ENCODE measurements at regions not wholly inside any gene's neighbourhood (a gene's known extent, or its start where the extent isn't known, plus 50 kb on each side); places are given as distances from the start of the nearest gene placed in this dataset.

- WGBS, 3 donors = 76 to 84% (median 81%) methylated on average over 3 of the region's 3 CpGs
- H3K27ac ChIP-seq (ENCODE audit: low read depth, low read length) = no peak overlapping the region
Measured at GRCh38 chr19:28245937-28246336, 967.0 kb downstream of the UQCRFS1 start.

- no peak overlapping the region for H3K27ac ChIP-seq (ENCODE audit: low read depth, low read length)
- WGBS, 3 donors = 86 to 90% (median 88%) methylated on average over 6 of the region's 6 CpGs
Measured at GRCh38 chr19:28244966-28245365, 968.0 kb downstream of the UQCRFS1 start.

GRCh38 chr19:28242317-28242927, 970.5 kb downstream of the UQCRFS1 start:
- 46 to 51% (median 48%) methylated on average over 7 of the region's 7 CpGs for WGBS, 3 donors
- no peak overlapping the region for H3K27ac ChIP-seq (ENCODE audit: low read depth, low read length)

GRCh38 chr19:28239270-28239669, 973.7 kb downstream of the UQCRFS1 start:
- H3K27ac ChIP-seq (ENCODE audit: low read depth, low read length) = no peak overlapping the region
- WGBS, 3 donors = 53 to 69% (median 67%) methylated on average over 5 of the region's 5 CpGs

GRCh38 chr19:28238270-28238820, 974.6 kb downstream of the UQCRFS1 start:
- H3K27ac ChIP-seq (ENCODE audit: low read depth, low read length) = no peak overlapping the region

- WGBS, 3 donors = 49 to 59% (median 50%) methylated on average over 4 of the region's 4 CpGs
- no peak overlapping the region for H3K27ac ChIP-seq (ENCODE audit: low read depth, low read length)
Measured at GRCh38 chr19:28235606-28236125, 977.3 kb downstream of the UQCRFS1 start.

GRCh38 chr19:28234637-28235036, 978.3 kb downstream of the UQCRFS1 start:
- H3K27ac ChIP-seq (ENCODE audit: low read depth, low read length) = no peak overlapping the region
- WGBS, 3 donors = 58 to 77% (median 68%) methylated on average over 6 of the region's 6 CpGs

GRCh38 chr19:28228854-28229253, 984.1 kb downstream of the UQCRFS1 start:
- 76 to 87% (median 78%) methylated on average over 2 of the region's 2 CpGs for WGBS, 3 donors
- H3K27ac ChIP-seq (ENCODE audit: low read depth, low read length) = no peak overlapping the region

GRCh38 chr19:28224441-28224840, 988.5 kb downstream of the UQCRFS1 start:
- WGBS, 3 donors = 84 to 88% (median 88%) methylated on average over 10 of the region's 10 CpGs
- no peak overlapping the region for H3K27ac ChIP-seq (ENCODE audit: low read depth, low read length)

GRCh38 chr19:28221736-28222135, 991.2 kb downstream of the UQCRFS1 start:
- H3K27ac ChIP-seq (ENCODE audit: low read depth, low read length) = no peak overlapping the region
- 74 to 87% (median 84%) methylated on average over 3 of the region's 3 CpGs for WGBS, 3 donors

GRCh38 chr19:28218728-28219127, 994.2 kb downstream of the UQCRFS1 start:
- WGBS, 3 donors = 25 to 38% (median 32%) methylated on average over 5 of the region's 5 CpGs
- no peak overlapping the region for H3K27ac ChIP-seq (ENCODE audit: low read depth, low read length)

- WGBS, 3 donors = 21 to 48% (median 29%) methylated on average over 1 of the region's 1 CpG
- no peak overlapping the region for H3K27ac ChIP-seq (ENCODE audit: low read depth, low read length)
Measured at GRCh38 chr19:28217022-28217421, 995.9 kb downstream of the UQCRFS1 start.

GRCh38 chr19:28213470-28214082, 999.4 kb downstream of the UQCRFS1 start:
- WGBS, 3 donors = 53 to 60% (median 60%) methylated on average over 6 of the region's 6 CpGs

GRCh38 chr19:28210886-28211285, 1002.1 kb downstream of the UQCRFS1 start:
- 58 to 67% (median 66%) methylated on average over 2 of the region's 2 CpGs for WGBS, 3 donors
- H3K27ac ChIP-seq (ENCODE audit: low read depth, low read length) = no peak overlapping the region

More at GRCh38 chr19:28213470-28214082, 999.4 kb downstream of the UQCRFS1 start:
- H3K27ac ChIP-seq (ENCODE audit: low read depth, low read length) = no peak overlapping the region

- 72 to 85% (median 82%) methylated on average over 10 of the region's 10 CpGs for WGBS, 3 donors
Measured at GRCh38 chr19:28208745-28209144, 1004.2 kb downstream of the UQCRFS1 start.

GRCh38 chr19:28207244-28207643, 1005.7 kb downstream of the UQCRFS1 start:
- no peak overlapping the region for H3K27ac ChIP-seq (ENCODE audit: low read depth, low read length)
- 79 to 87% (median 87%) methylated on average over 7 of the region's 7 CpGs for WGBS, 3 donors

More at GRCh38 chr19:28208745-28209144, 1004.2 kb downstream of the UQCRFS1 start:
- no peak overlapping the region for H3K27ac ChIP-seq (ENCODE audit: low read depth, low read length)

- 89 to 94% (median 92%) methylated on average over 5 of the region's 5 CpGs for WGBS, 3 donors
- no peak overlapping the region for H3K27ac ChIP-seq (ENCODE audit: low read depth, low read length)
Measured at GRCh38 chr19:28201462-28201943, 1011.4 kb downstream of the UQCRFS1 start.

GRCh38 chr19:28199323-28199722, 1013.6 kb downstream of the UQCRFS1 start:
- H3K27ac ChIP-seq (ENCODE audit: low read depth, low read length) = no peak overlapping the region
- WGBS, 3 donors = 79 to 83% (median 82%) methylated on average over 6 of the region's 6 CpGs

- WGBS, 3 donors = 73 to 80% (median 77%) methylated on average over 7 of the region's 7 CpGs
- H3K27ac ChIP-seq (ENCODE audit: low read depth, low read length) = no peak overlapping the region
Measured at GRCh38 chr19:28196961-28197360, 1016.0 kb downstream of the UQCRFS1 start.
